ENCODE measurements at regions not wholly inside any gene's neighbourhood (a gene's known extent, or its start where the extent isn't known, plus 50 kb on each side); places are given as distances from the start of the nearest gene placed in this dataset.

DNA sequence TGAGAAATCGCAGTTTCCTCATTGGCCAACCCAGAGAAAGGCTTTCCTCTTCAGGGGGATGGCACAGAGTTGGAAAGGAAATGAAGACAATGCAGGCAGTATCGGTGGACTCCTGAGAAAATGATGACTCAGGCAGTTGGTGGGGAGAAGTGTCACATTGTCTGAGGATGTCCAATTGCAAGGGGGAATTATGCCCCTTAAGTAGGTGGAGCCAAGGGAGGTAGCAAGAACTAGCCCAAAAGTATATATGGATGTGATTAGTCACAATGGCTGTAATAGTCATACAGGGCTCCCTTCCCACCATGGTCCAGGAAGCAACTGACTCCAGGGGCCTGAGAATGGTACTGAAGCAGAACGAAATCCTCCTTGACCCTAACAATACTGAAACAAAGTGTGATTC lies 58.3 kb upstream of the EGFR start:
- no peaks in the 10 kb centered on the region for H3K27me3 ChIP-seq (replicated peaks; ENCODE audit: insufficient read depth)
- no peak overlapping the region for H3K4me3 ChIP-seq
- H3K36me3 ChIP-seq, result no peaks in the 10 kb centered on the region
- DNase-seq (ENCODE audit: low spot score), result no peak
- H3K27ac ChIP-seq, result no peak overlapping the region
- no peak for TF ChIP-seq CTCF (IDR thresholded peaks at IDR 0.05)
- no peak for ATAC-seq (ENCODE audit: insufficient number of reproducible peaks, low FRiP score, low read depth)
- H3K9me3 ChIP-seq, result no peaks in the 10 kb centered on the region
- peaks cover 4 to 19% of the 10 kb centered on the region in 2 donors for H3K4me1 ChIP-seq (ENCODE audit: control insufficient read depth in 1 of 2, low read depth in 2 of 2)

- DNase-seq (ENCODE audit: low spot score), result no peak
- TF ChIP-seq CTCF (IDR thresholded peaks at IDR 0.05), result no peak
- Histone ChIP-seq H3K27me3 (replicated peaks; ENCODE audit: insufficient read depth) (no peaks in the 10 kb centered on the region), H3K27ac (no peak overlapping the region), H3K4me1 (ENCODE audit: control insufficient read depth in 1 of 2, low read depth in 2 of 2) (peaks cover 0 to 12% of the 10 kb centered on the region in 2 donors), H3K4me3 (no peak overlapping the region), H3K36me3 (no peaks in the 10 kb centered on the region), H3K9me3 (no peaks in the 10 kb centered on the region)
- ATAC-seq (ENCODE audit: insufficient number of reproducible peaks, low FRiP score, low read depth), result no peak
These were observed 57.4 kb upstream of the EGFR start for GRCh38 chr7:54961391-54961790.

- DNase-seq (ENCODE audit: low spot score) (no peak), ATAC-seq (ENCODE audit: insufficient number of reproducible peaks, low FRiP score, low read depth) (no peak)
- Histone ChIP-seq H3K4me1 (ENCODE audit: control insufficient read depth in 1 of 2, low read depth in 2 of 2) (peaks cover 0 to 12% of the 10 kb centered on the region in 2 donors), H3K9me3 (no peaks in the 10 kb centered on the region), H3K36me3 (no peaks in the 10 kb centered on the region), H3K4me3 (no peak overlapping the region), H3K27me3 (replicated peaks; ENCODE audit: insufficient read depth) (no peaks in the 10 kb centered on the region), H3K27ac (no peak overlapping the region)
- TF ChIP-seq CTCF (IDR thresholded peaks at IDR 0.05), result no peak
These were observed 55.7 kb upstream of the EGFR start for GRCh38 chr7:54963155-54963554.

- ATAC-seq (ENCODE audit: insufficient number of reproducible peaks, low FRiP score, low read depth) (no peak), DNase-seq (ENCODE audit: low spot score) (no peak)
- Histone ChIP-seq H3K27ac (no peak overlapping the region), H3K9me3 (no peaks in the 10 kb centered on the region), H3K4me1 (ENCODE audit: control insufficient read depth in 1 of 2, low read depth in 2 of 2) (peaks cover 0 to 12% of the 10 kb centered on the region in 2 donors), H3K36me3 (no peaks in the 10 kb centered on the region), H3K4me3 (no peak overlapping the region), H3K27me3 (replicated peaks; ENCODE audit: insufficient read depth) (no peaks in the 10 kb centered on the region)
- TF ChIP-seq CTCF (IDR thresholded peaks at IDR 0.05), result no peak
These were observed 54.7 kb upstream of the EGFR start for GRCh38 chr7:54964136-54964535.

- no peaks in the 10 kb centered on the region for H3K36me3 ChIP-seq
- H3K27me3 ChIP-seq (replicated peaks; ENCODE audit: insufficient read depth), result no peaks in the 10 kb centered on the region
- DNase-seq (ENCODE audit: low spot score), result no peak
- H3K27ac ChIP-seq, result no peak overlapping the region
- H3K9me3 ChIP-seq, result no peaks in the 10 kb centered on the region
- H3K4me1 ChIP-seq (ENCODE audit: control insufficient read depth in 1 of 2, low read depth in 2 of 2), result no peaks in the 10 kb centered on the region
- no peak for TF ChIP-seq CTCF (IDR thresholded peaks at IDR 0.05)
- ATAC-seq (ENCODE audit: insufficient number of reproducible peaks, low FRiP score, low read depth), result no peak
- no peak overlapping the region for H3K4me3 ChIP-seq
These were observed 51.4 kb upstream of the EGFR start for GRCh38 chr7:54967377-54967776.
